RWPE2 (cell line): ENCODE measurements at regions not wholly inside any gene's neighbourhood (a gene's known extent, or its start where the extent isn't known, plus 50 kb on each side); places are given as distances from the start of the nearest gene placed in this dataset.

Source experiments
- ATAC-seq: fragments of 200-7000 bp; cut with Tn5 transposase; 3 replicates; pipeline ENCODE4 v1.9.1; 2021; ENCODE audit warnings: low read depth
- DNase-seq: peaks from one replicate; pipeline ENCODE4 v3.0.0-alpha.2; 2020; ENCODE audit warnings: low spot score
- H3K27ac ChIP-seq: fragments of 450-650 bp; 2 replicates; pipeline ENCODE4 v1.5.1; 2017; ENCODE audit warnings: mild to moderate bottlenecking; ENCODE audit not compliant: poor library complexity, severe bottlenecking
- H3K27me3 ChIP-seq: fragments of 250-450 bp; sonication (Bioruptor Pico); 2 replicates; pipeline ENCODE4 v1.5.1; 2021; ENCODE audit warnings: mild to moderate bottlenecking, moderate library complexity; ENCODE audit not compliant: insufficient read depth, poor library complexity, severe bottlenecking
- H3K36me3 ChIP-seq: fragments of 250-450 bp; sonication (Bioruptor Pico); 2 replicates; pipeline ENCODE4 v1.5.1; 2020; ENCODE audit warnings: low read depth, mild to moderate bottlenecking, moderate library complexity
- H3K4me1 ChIP-seq: fragments of 250-450 bp; sonication (Bioruptor Pico); 2 replicates; pipeline ENCODE4 v1.5.1; 2021; ENCODE audit warnings: mild to moderate bottlenecking, moderate library complexity; ENCODE audit not compliant: insufficient read depth, poor library complexity, severe bottlenecking
- H3K4me3 ChIP-seq: fragments of 250-450 bp; sonication (Bioruptor Pico); 2 replicates; pipeline ENCODE4 v1.5.1; 2021; ENCODE audit warnings: mild to moderate bottlenecking, moderate library complexity; ENCODE audit not compliant: severe bottlenecking
- H3K9me3 ChIP-seq: fragments of 250-450 bp; sonication (Bioruptor Pico); 2 replicates; pipeline ENCODE4 v1.5.1; 2021; ENCODE audit warnings: mild to moderate bottlenecking, moderate library complexity; ENCODE audit not compliant: severe bottlenecking
- TF ChIP-seq, protein P1 (sequence below): fragments of 450-650 bp; IDR thresholded peaks from one replicate; pipeline ENCODE4 v1.5.1; 2017; ENCODE audit warnings: mild to moderate bottlenecking, moderate library complexity; ENCODE audit not compliant: poor library complexity, severe bottlenecking

DNA sequence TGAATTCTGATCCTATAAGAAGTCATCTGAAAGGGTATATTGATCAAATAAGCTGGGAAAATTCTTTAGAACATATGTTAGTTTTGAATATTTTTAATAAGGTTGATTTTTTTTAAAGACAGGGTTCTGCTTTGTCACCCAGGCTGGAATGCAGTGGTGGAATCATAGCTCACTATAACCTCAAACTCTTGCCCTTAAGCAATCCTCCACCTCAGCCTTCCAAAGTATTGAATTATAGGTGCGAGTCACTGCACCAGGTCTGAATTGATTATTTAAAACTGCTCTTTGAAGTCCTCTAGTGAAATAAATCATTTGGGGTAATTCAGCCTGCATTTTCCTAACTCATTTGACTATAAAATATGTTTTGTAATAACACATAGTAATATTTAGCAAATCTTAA, 812.3 kb downstream of the PDHA2 start:
- Histone ChIP-seq H3K9me3 (no peaks in the 10 kb centered on the region), H3K36me3 (no peaks in the 10 kb centered on the region), H3K27ac (no peak overlapping the region), H3K27me3 (no peaks in the 10 kb centered on the region), H3K4me3 (no peak overlapping the region), H3K4me1 (peaks cover 7% of the 10 kb centered on the region)
- DNase-seq (no peak), ATAC-seq (0 out of 3 replicates have a peak, but pooled peaks have one; percentile 53)
- TF ChIP-seq, protein P1, sequence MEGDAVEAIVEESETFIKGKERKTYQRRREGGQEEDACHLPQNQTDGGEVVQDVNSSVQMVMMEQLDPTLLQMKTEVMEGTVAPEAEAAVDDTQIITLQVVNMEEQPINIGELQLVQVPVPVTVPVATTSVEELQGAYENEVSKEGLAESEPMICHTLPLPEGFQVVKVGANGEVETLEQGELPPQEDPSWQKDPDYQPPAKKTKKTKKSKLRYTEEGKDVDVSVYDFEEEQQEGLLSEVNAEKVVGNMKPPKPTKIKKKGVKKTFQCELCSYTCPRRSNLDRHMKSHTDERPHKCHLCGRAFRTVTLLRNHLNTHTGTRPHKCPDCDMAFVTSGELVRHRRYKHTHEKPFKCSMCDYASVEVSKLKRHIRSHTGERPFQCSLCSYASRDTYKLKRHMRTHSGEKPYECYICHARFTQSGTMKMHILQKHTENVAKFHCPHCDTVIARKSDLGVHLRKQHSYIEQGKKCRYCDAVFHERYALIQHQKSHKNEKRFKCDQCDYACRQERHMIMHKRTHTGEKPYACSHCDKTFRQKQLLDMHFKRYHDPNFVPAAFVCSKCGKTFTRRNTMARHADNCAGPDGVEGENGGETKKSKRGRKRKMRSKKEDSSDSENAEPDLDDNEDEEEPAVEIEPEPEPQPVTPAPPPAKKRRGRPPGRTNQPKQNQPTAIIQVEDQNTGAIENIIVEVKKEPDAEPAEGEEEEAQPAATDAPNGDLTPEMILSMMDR, result no peak

GRCh38 chr4:96652821-96653220, 812.9 kb downstream of the PDHA2 start:
- no peak overlapping the region for H3K4me3 ChIP-seq
- H3K36me3 ChIP-seq, result no peaks in the 10 kb centered on the region
- no peak for DNase-seq
- no peak overlapping the region for H3K27ac ChIP-seq
- TF ChIP-seq, protein P1, result no peak
- H3K27me3 ChIP-seq, result no peaks in the 10 kb centered on the region
- ATAC-seq, result no peak
- no peaks in the 10 kb centered on the region for H3K9me3 ChIP-seq
- peaks cover 7% of the 10 kb centered on the region for H3K4me1 ChIP-seq

DNA sequence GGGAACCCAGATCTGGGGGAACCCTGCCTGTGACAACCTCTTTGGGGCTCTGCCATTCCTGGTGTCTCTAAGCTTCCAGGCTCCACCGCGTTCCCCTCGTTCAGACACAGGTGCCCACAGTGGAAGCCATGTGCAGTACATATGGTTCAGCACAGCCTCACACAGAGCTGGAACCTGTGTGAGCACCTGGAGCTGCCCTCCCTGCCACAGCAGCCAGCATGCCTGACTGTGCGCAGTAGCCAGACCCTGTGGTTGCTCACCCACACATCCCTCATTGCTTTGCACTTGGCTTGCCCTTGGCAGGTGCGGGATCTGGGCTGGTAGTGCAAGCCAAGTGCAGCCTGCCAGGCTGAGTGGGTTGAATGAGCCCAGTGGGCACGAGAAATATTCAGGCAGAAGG, 814.2 kb downstream of the PDHA2 start:
- TF ChIP-seq, protein P1, result no peak
- ATAC-seq (no peak), DNase-seq (no peak)
- Histone ChIP-seq H3K27ac (no peak overlapping the region), H3K36me3 (no peaks in the 10 kb centered on the region), H3K4me3 (no peak overlapping the region), H3K4me1 (peaks cover 7% of the 10 kb centered on the region), H3K9me3 (no peaks in the 10 kb centered on the region), H3K27me3 (no peaks in the 10 kb centered on the region)

DNA sequence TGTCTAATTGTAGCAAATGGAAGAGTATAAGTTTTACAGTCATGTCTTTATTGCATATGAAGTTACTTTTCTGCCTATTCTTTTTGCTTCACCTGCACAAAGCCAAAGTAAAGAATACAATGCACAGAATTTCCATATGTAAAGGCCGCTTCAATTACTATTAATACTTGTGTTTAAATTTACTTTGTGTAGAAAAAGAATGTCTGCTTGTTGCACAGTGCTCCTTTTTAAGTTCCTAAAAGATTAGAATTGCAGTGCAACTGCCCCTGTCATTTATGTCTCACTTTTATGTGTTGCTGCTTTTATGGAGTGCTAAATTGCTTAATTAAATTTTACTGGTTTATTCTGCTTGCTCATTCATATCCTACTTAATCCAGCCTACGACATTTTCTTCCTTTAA, 830.5 kb downstream of the PDHA2 start:
- Histone ChIP-seq H3K4me1 (no peaks in the 10 kb centered on the region), H3K9me3 (no peaks in the 10 kb centered on the region), H3K4me3 (no peak overlapping the region), H3K27ac (no peak overlapping the region), H3K27me3 (no peaks in the 10 kb centered on the region), H3K36me3 (no peaks in the 10 kb centered on the region)
- DNase-seq, result no peak
- TF ChIP-seq, protein P1, result no peak
- no peak for ATAC-seq

GRCh38 chr4:96675416-96675815, 835.5 kb downstream of the PDHA2 start:
- no peak overlapping the region for H3K4me3 ChIP-seq
- no peaks in the 10 kb centered on the region for H3K27me3 ChIP-seq
- no peaks in the 10 kb centered on the region for H3K4me1 ChIP-seq
- H3K9me3 ChIP-seq, result no peaks in the 10 kb centered on the region
- no peak overlapping the region for H3K27ac ChIP-seq
- TF ChIP-seq, protein P1, result no peak
- ATAC-seq (no peak), DNase-seq (no peak)
- H3K36me3 ChIP-seq, result no peaks in the 10 kb centered on the region
